PFSK-1 (cell line): ENCODE measurements at regions not wholly inside any gene's neighbourhood (a gene's known extent, or its start where the extent isn't known, plus 50 kb on each side); places are given as distances from the start of the nearest gene placed in this dataset.

Source experiments
- FOXP2 ChIP-seq: optimal IDR thresholded peaks from 2 replicates; pipeline ENCODE3; 2011; ENCODE audit warnings: borderline replicate concordance, control low read depth, inconsistent platforms; ENCODE audit not compliant: insufficient read depth; ENCODE audit errors: extremely low read length, extremely low read depth
- POLR2AphosphoS5 ChIP-seq: IDR thresholded peaks from 2 replicates; pipeline ENCODE4 v1.6.1; 2012; ENCODE audit warnings: low read depth, mild to moderate bottlenecking, control low read depth, low read length, moderate library complexity
- SIN3A ChIP-seq: IDR thresholded peaks from 2 replicates; pipeline ENCODE4 v1.6.1; 2012; ENCODE audit warnings: mild to moderate bottlenecking, low read length, moderate library complexity, borderline replicate concordance; ENCODE audit not compliant: insufficient read depth
- TAF1 ChIP-seq: IDR thresholded peaks from 2 replicates; pipeline ENCODE4 v1.6.1; 2012; ENCODE audit warnings: low read length, control low read depth, borderline replicate concordance; ENCODE audit not compliant: insufficient read depth
- TF ChIP-seq, protein P1 (sequence below), 2 experiments: IDR thresholded peaks; 2 replicates each; pipeline versions ENCODE4 v1.6.1 to v1.8.0; 2011 to 2012; ENCODE audit warnings: low read depth in 2 of 2, low read length in 2 of 2, control low read depth in 1 of 2, inconsistent platforms in 1 of 2, mild to moderate bottlenecking in 1 of 2, moderate library complexity in 1 of 2; ENCODE audit not compliant: insufficient read depth in 1 of 2

DNA sequence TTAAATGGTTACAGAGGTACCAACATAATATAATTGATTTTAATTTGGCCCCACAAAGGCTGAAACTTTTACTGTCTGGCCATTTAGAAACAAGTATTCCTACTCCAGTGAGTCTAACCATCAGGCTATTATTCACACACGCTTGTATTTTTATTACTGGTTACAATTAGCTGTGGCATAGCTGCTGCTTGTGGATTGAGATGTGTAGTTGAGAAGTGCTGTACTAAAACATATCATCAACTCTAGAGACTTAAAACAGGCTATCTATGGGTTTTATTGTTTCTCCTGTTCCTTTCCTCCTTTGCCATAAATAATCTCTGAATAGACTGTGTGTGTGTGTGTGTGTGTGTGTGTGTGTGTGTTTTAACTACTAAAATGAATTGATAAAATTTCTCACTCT is 530.2 kb downstream of the CCDC85A start:
- TF ChIP-seq TAF1 (no peak), FOXP2 (no peak), SIN3A (no peak), POLR2AphosphoS5 (no peak)
- TF ChIP-seq, protein P1, sequence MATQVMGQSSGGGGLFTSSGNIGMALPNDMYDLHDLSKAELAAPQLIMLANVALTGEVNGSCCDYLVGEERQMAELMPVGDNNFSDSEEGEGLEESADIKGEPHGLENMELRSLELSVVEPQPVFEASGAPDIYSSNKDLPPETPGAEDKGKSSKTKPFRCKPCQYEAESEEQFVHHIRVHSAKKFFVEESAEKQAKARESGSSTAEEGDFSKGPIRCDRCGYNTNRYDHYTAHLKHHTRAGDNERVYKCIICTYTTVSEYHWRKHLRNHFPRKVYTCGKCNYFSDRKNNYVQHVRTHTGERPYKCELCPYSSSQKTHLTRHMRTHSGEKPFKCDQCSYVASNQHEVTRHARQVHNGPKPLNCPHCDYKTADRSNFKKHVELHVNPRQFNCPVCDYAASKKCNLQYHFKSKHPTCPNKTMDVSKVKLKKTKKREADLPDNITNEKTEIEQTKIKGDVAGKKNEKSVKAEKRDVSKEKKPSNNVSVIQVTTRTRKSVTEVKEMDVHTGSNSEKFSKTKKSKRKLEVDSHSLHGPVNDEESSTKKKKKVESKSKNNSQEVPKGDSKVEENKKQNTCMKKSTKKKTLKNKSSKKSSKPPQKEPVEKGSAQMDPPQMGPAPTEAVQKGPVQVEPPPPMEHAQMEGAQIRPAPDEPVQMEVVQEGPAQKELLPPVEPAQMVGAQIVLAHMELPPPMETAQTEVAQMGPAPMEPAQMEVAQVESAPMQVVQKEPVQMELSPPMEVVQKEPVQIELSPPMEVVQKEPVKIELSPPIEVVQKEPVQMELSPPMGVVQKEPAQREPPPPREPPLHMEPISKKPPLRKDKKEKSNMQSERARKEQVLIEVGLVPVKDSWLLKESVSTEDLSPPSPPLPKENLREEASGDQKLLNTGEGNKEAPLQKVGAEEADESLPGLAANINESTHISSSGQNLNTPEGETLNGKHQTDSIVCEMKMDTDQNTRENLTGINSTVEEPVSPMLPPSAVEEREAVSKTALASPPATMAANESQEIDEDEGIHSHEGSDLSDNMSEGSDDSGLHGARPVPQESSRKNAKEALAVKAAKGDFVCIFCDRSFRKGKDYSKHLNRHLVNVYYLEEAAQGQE (IDR thresholded peaks at IDR 0.05; ENCODE audit: insufficient read depth in 1 of 2, low read depth in 2 of 2, low read length in 2 of 2), result no peak

DNA sequence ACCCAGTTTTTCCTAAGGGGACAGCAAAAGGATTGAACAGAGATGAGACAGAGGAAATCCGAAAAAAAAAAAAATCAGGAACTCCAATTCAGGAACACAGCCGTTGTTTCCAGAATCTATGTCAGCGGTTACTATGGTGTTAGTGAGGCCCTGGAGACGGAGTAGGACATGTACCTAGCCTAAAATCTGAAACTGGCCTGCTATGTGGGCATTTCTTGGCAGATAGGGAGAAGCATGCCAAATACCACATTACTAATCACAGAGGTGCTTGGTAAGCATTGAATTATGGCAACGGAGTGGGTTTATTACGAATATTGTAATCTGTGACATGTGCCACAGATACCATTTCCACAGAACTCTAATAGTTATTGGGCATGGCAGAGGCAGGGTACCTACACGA is 530.6 kb downstream of the CCDC85A start:
- no peak for TF ChIP-seq SIN3A
- TF ChIP-seq, protein P1 (IDR thresholded peaks at IDR 0.05; ENCODE audit: insufficient read depth in 1 of 2, low read depth in 2 of 2, low read length in 2 of 2), result no peak
- TF ChIP-seq TAF1, result no peak
- TF ChIP-seq POLR2AphosphoS5, result no peak
- no peak for TF ChIP-seq FOXP2

GRCh38 chr2:56715683-56716082 is 531.9 kb downstream of the CCDC85A start:
- no peak for TF ChIP-seq FOXP2
- TF ChIP-seq, protein P1 (IDR thresholded peaks at IDR 0.05; ENCODE audit: insufficient read depth in 1 of 2, low read depth in 2 of 2, low read length in 2 of 2), result no peak

GRCh38 chr2:56718413-56718812 is 534.6 kb downstream of the CCDC85A start:
- TF ChIP-seq TAF1 (no peak), FOXP2 (no peak), POLR2AphosphoS5 (no peak), SIN3A (no peak)
- TF ChIP-seq, protein P1 (IDR thresholded peaks at IDR 0.05; ENCODE audit: insufficient read depth in 1 of 2, low read depth in 2 of 2, low read length in 2 of 2), result no peak

- no peak for TF ChIP-seq POLR2AphosphoS5
- TF ChIP-seq FOXP2, result no peak
- TF ChIP-seq, protein P1 (IDR thresholded peaks at IDR 0.05; ENCODE audit: insufficient read depth in 1 of 2, low read depth in 2 of 2, low read length in 2 of 2), result no peak
- no peak for TF ChIP-seq TAF1
- TF ChIP-seq SIN3A, result no peak
These were observed 545.4 kb downstream of the CCDC85A start for GRCh38 chr2:56729212-56729611.
